B cell (primary cell): ENCODE measurements at regions not wholly inside any gene's neighbourhood (a gene's known extent, or its start where the extent isn't known, plus 50 kb on each side); places are given as distances from the start of the nearest gene placed in this dataset.

Experiments used
- ATAC-seq: fragments of 200-7000 bp; cut with Tn5 transposase; one replicate; pipeline ENCODE4 v1.10.0; 2021; ENCODE audit warnings: low read depth, mild to moderate bottlenecking, moderate number of reproducible peaks, moderate library complexity
- CTCF ChIA-PET: fragments of 350-600 bp; sonication (Branson Sonifier 250); formaldehyde crosslinking; loops from one replicate; lab custom pipeline; 2021; ENCODE audit warnings: antibody characterized with exemption, inconsistent platforms; lab: Charles Lee
- POLR2A ChIA-PET: fragments of 350-600 bp; sonication (Branson Sonifier 250); formaldehyde crosslinking; loops from one replicate; lab custom pipeline; 2021; ENCODE audit warnings: antibody characterized with exemption; lab: Charles Lee
- DNase-seq: peaks from one replicate; pipeline ENCODE4 v3.0.0; 2013
- H2AFZ ChIP-seq: 2 replicates; pipeline ENCODE4 v1.6.1; 2012; ENCODE audit warnings: mild to moderate bottlenecking, low read depth, low read length; ENCODE audit not compliant: insufficient read depth, poor library complexity, severe bottlenecking
- H3K27ac ChIP-seq, 2 donors: 1 replicate in 1 of 2; 2 replicates in 1 of 2; pipeline ENCODE4 v1.5.1; 2012 to 2013; ENCODE audit warnings: low read length in 2 of 2, mild to moderate bottlenecking in 2 of 2, moderate library complexity in 1 of 2
- H3K27me3 ChIP-seq, 4 experiments: fragments of 200-600 bp in 1 of 4; sonication (generic) in 1 of 4; replicated peaks in 1 of 4; 1 replicate in 2 of 4; 2 replicates in 2 of 4; pipeline versions ENCODE4 v1.6.1 to v1.7.0; 2013 to 2016; ENCODE audit warnings: low read length in 3 of 4, mild to moderate bottlenecking in 2 of 4, mixed read lengths in 1 of 4, moderate library complexity in 1 of 4; ENCODE audit not compliant: insufficient read depth in 4 of 4, control insufficient read depth in 3 of 4; ENCODE audit errors: control extremely low read depth in 1 of 4
- H3K36me3 ChIP-seq, 2 experiments: replicated peaks in 1 of 2; 1 replicate in 1 of 2; 2 replicates in 1 of 2; pipeline versions ENCODE4 v1.6.1 to v1.7.1; 2013; ENCODE audit warnings: low read length in 1 of 2; ENCODE audit not compliant: insufficient read depth in 2 of 2, control insufficient read depth in 1 of 2; ENCODE audit errors: control extremely low read depth in 1 of 2, extremely low read depth in 1 of 2
- H3K4me1 ChIP-seq, 2 donors: fragments of 200-600 bp in 1 of 2; sonication (generic) in 1 of 2; 1 replicate in 1 of 2; 2 replicates in 1 of 2; pipeline versions ENCODE4 v1.5.1 to v1.6.1; 2013 to 2017; ENCODE audit warnings: low read length in 2 of 2; ENCODE audit not compliant: control insufficient read depth in 2 of 2, insufficient read depth in 2 of 2
- H3K4me2 ChIP-seq: replicated peaks from 2 replicates; pipeline ENCODE3; 2012; ENCODE audit warnings: mild to moderate bottlenecking, low read depth, low read length; ENCODE audit not compliant: poor library complexity, severe bottlenecking
- H3K4me3 ChIP-seq, 5 experiments: fragments of 200-600 bp in 1 of 5; sonication (generic) in 1 of 5; 1 replicate in 3 of 5; 2 replicates in 2 of 5; pipeline versions ENCODE4 v1.5.1 to v1.7.0; 2011 to 2016; ENCODE audit warnings: low read length in 4 of 5, mild to moderate bottlenecking in 4 of 5, low read depth in 2 of 5, control low read depth in 1 of 5, moderate library complexity in 1 of 5; ENCODE audit not compliant: insufficient read depth in 1 of 5; ENCODE audit errors: control extremely low read depth in 1 of 5, extremely low read depth in 1 of 5
- H3K79me2 ChIP-seq: fragments of 200-600 bp; sonication (generic); one replicate; pipeline ENCODE4 v1.6.0; 2016; ENCODE audit warnings: low read length; ENCODE audit not compliant: control insufficient read depth, insufficient read depth
- H3K9ac ChIP-seq: fragments of 200-600 bp; sonication (generic); 2 replicates; pipeline ENCODE4 v1.6.1; 2017; ENCODE audit warnings: mild to moderate bottlenecking, low read length, moderate library complexity
- H3K9me3 ChIP-seq, 3 donors: one replicate each; pipeline versions ENCODE4 v1.6.1 to v1.7.1; 2013; ENCODE audit warnings: low read length in 2 of 3; ENCODE audit not compliant: control insufficient read depth in 2 of 3, insufficient read depth in 1 of 3; ENCODE audit errors: control extremely low read depth in 1 of 3
- H4K20me1 ChIP-seq: 2 replicates; pipeline ENCODE4 v1.6.0; 2012; ENCODE audit warnings: mild to moderate bottlenecking, low read length; ENCODE audit not compliant: insufficient read depth, control insufficient read depth, poor library complexity, severe bottlenecking
- H3K27ac Mint-ChIP-seq: one replicate; pipeline ENCODE4 v1.8.0; 2021; ENCODE audit warnings: mixed read lengths
- H3K27me3 Mint-ChIP-seq: one replicate; pipeline ENCODE4 v1.8.0; 2021; ENCODE audit warnings: mixed read lengths
- H3K4me1 Mint-ChIP-seq: one replicate; pipeline ENCODE4 v1.8.0; 2021; ENCODE audit warnings: mixed read lengths
- H3K4me3 Mint-ChIP-seq: one replicate; pipeline ENCODE4 v1.8.0; 2021; ENCODE audit warnings: mixed read lengths
- H3K9me3 Mint-ChIP-seq: one replicate; pipeline ENCODE4 v1.8.0; 2022; ENCODE audit warnings: mixed read lengths; ENCODE audit not compliant: insufficient read depth
- EZH2 ChIP-seq: IDR thresholded peaks from 2 replicates; pipeline ENCODE4 v1.6.1; 2012; ENCODE audit warnings: borderline replicate concordance, low read depth, mild to moderate bottlenecking, moderate library complexity, low read length; ENCODE audit not compliant: insufficient read depth, poor library complexity, severe bottlenecking
- WGBS: methylation state at CpG from one replicate; pipeline ENCODE4 v1.1.5; 2013; ENCODE audit warnings: missing lambda C conversion rate; ENCODE audit not compliant: insufficient coverage; 5-methylcytosine and 5-hydroxymethylcytosine counted together
- intact Hi-C: fragments of 100-400 bp; cut with micrococcal nuclease; formaldehyde crosslinking; loops from one replicate; pipeline ENCODE4 v1.10.0; 2022
- TF ChIP-seq, protein P1 (sequence below): fragments of 200-600 bp; IDR thresholded peaks from one replicate; pipeline ENCODE4 v1.8.0; 2022; ENCODE audit warnings: antibody characterized with exemption, mild to moderate bottlenecking

DNA sequence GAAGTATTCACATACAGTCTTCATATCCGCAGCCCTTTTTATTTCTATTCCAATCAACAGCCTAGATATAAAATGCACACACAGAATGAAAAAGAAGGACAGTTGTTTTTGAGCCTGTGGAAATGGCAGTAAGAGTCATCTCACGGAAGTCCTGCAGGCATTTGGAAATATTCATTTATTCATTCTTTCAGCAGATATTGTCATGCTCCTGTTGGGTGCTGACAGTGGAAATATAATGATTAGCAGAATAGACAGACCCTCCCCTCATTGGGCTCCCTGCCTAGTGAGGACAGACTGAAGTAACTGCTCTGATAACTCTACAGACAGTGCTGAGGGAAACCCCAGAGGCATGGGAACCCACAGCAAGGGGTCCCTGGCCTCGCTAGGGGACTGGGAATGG lies 392.3 kb downstream of the FOXO1 start:
- 83% methylated on average over 1 of the region's 3 CpGs for WGBS
- H3K4me2 ChIP-seq: no peak overlapping the region
- TF ChIP-seq, protein P1, sequence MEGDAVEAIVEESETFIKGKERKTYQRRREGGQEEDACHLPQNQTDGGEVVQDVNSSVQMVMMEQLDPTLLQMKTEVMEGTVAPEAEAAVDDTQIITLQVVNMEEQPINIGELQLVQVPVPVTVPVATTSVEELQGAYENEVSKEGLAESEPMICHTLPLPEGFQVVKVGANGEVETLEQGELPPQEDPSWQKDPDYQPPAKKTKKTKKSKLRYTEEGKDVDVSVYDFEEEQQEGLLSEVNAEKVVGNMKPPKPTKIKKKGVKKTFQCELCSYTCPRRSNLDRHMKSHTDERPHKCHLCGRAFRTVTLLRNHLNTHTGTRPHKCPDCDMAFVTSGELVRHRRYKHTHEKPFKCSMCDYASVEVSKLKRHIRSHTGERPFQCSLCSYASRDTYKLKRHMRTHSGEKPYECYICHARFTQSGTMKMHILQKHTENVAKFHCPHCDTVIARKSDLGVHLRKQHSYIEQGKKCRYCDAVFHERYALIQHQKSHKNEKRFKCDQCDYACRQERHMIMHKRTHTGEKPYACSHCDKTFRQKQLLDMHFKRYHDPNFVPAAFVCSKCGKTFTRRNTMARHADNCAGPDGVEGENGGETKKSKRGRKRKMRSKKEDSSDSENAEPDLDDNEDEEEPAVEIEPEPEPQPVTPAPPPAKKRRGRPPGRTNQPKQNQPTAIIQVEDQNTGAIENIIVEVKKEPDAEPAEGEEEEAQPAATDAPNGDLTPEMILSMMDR: no peak
- no peak for TF ChIP-seq EZH2
- no peak for ATAC-seq
- no peak overlapping the region for H2AFZ ChIP-seq
- H3K27me3 ChIP-seq: no peaks in the 10 kb centered on the region
- no peak overlapping the region for H3K27ac Mint-ChIP-seq
- no peaks in the 10 kb centered on the region for H3K9me3 Mint-ChIP-seq
- no peaks in the 10 kb centered on the region for H4K20me1 ChIP-seq
- H3K9me3 ChIP-seq: no peaks in the 10 kb centered on the region
- POLR2A ChIA-PET: no interaction called here
- intact Hi-C loops: no loop called here
- no peak overlapping the region for H3K27ac ChIP-seq
- no peak for DNase-seq
- H3K4me1 Mint-ChIP-seq: peaks cover 49% of the 10 kb centered on the region
- H3K36me3 ChIP-seq: no peaks in the 10 kb centered on the region
- H3K9ac ChIP-seq: no peak overlapping the region
- no peak overlapping the region for H3K4me3 ChIP-seq
- no peak overlapping the region for H3K4me3 Mint-ChIP-seq
- H3K4me1 ChIP-seq: peaks cover 28 to 42% of the 10 kb centered on the region in 2 donors
- CTCF ChIA-PET: no interaction called here
- H3K27me3 Mint-ChIP-seq: no peaks in the 10 kb centered on the region
- H3K79me2 ChIP-seq: no peaks in the 10 kb centered on the region

DNA sequence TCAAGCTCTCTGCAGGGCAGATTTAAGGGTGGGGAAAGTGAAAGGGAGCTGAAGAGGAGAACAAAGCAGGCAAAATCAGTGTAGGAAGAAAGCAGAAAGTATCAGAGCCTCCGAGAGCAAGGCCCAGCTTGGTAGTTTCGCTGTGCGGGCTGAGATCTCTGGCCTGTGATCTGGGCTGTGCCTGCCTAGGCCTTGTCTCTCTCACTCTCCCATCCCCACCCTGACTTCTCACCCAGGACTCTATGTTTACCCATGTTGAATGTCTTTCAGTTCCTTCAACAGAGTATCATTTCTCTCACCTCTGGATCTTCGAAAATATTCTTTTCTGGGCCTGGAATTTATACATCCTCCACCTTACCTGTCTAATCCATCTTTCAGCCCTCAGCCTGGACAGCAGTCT lies 391.3 kb downstream of the FOXO1 start:
- Histone ChIP-seq H3K79me2 (no peaks in the 10 kb centered on the region), H3K27me3 (no peaks in the 10 kb centered on the region), H3K27ac (no peak overlapping the region), H3K9me3 (no peaks in the 10 kb centered on the region), H2AFZ (peak overlapping the region; percentile 26), H4K20me1 (no peaks in the 10 kb centered on the region), H3K4me3 (no peak overlapping the region), H3K36me3 (no peaks in the 10 kb centered on the region), H3K4me1 (peaks cover 28 to 42% of the 10 kb centered on the region in 2 donors), H3K9ac (no peak overlapping the region), H3K4me2 (peak overlapping the region; percentile 0)
- Mint-ChIP-seq H3K9me3 (no peaks in the 10 kb centered on the region), H3K27me3 (no peaks in the 10 kb centered on the region), H3K27ac (peak overlapping the region; percentile 57), H3K4me3 (no peak overlapping the region), H3K4me1 (peaks cover 47% of the 10 kb centered on the region)
- intact Hi-C loops: no loop called here
- TF ChIP-seq, protein P1: no peak
- no peak for TF ChIP-seq EZH2
- ChIA-PET POLR2A (no interaction called here), CTCF (no interaction called here)
- WGBS: 93% methylated on average over 3 of the region's 4 CpGs
- ATAC-seq: no peak
- DNase-seq: no peak
